ENCODE measurements at regions not wholly inside any gene's neighbourhood (a gene's known extent, or its start where the extent isn't known, plus 50 kb on each side); places are given as distances from the start of the nearest gene placed in this dataset.

DNA sequence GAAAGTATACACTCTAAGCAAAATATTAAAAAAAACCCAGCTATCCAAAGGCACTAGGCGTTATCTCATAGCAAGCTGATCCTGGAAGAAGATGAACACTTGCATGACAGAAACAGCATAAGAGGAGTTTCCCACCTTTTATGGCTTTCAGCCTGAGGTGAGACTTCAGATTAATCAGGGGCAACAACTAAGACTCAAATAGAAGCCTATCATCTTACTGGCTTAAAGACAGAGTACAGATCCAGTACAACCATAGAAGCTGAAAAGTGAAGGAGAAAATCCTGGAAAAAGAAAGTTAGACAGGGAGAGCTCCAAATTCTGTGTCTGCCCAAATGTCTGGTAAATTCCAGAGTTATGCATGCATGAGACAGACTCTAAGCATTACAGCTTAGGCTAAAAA, 360.8 kb upstream of the KCNN2 start:
- H3K27me3 ChIP-seq (ENCODE audit: insufficient read depth, poor library complexity, severe bottlenecking) = no peaks in the 10 kb centered on the region
- H3K4me3 ChIP-seq (replicated peaks; ENCODE audit: insufficient read depth, low read length) = no peak overlapping the region
- no peak for DNase-seq (ENCODE audit: low read depth in 1 of 2, low spot score in 1 of 2)
- no peak overlapping the region for H3K27ac ChIP-seq (replicated peaks)
- TF ChIP-seq POLR2AphosphoS5 (IDR thresholded peaks at IDR 0.05; ENCODE audit: low read depth) (no peak), SPI1 (IDR thresholded peaks at IDR 0.05; ENCODE audit: borderline replicate concordance, low read depth) (no peak), REST (IDR thresholded peaks at IDR 0.05; ENCODE audit: insufficient replicate concordance, low read depth) (no peak), GABPA (IDR thresholded peaks at IDR 0.05; ENCODE audit: low read depth) (no peak)
- TF ChIP-seq, protein P1, sequence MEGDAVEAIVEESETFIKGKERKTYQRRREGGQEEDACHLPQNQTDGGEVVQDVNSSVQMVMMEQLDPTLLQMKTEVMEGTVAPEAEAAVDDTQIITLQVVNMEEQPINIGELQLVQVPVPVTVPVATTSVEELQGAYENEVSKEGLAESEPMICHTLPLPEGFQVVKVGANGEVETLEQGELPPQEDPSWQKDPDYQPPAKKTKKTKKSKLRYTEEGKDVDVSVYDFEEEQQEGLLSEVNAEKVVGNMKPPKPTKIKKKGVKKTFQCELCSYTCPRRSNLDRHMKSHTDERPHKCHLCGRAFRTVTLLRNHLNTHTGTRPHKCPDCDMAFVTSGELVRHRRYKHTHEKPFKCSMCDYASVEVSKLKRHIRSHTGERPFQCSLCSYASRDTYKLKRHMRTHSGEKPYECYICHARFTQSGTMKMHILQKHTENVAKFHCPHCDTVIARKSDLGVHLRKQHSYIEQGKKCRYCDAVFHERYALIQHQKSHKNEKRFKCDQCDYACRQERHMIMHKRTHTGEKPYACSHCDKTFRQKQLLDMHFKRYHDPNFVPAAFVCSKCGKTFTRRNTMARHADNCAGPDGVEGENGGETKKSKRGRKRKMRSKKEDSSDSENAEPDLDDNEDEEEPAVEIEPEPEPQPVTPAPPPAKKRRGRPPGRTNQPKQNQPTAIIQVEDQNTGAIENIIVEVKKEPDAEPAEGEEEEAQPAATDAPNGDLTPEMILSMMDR (IDR thresholded peaks at IDR 0.05; ENCODE audit: insufficient read depth, low read length) = no peak

DNA sequence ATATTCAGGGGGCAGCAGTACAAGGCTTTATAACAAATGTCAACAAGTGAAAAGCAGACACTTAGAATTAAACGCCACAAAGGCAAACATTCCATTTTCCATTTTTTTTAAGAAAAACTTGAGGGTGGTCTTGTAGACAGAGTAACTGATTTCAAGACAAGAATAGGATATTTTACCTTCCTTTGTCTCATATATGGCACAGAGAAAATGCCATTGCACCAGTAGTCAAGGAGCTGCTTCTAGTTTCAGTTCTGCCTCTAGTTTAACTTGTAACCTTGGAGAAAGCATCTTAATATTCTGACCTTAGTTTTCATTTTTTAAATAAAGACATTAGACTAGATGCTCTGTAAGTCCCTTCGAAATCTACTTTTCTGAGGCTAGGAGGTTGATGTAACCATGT, 355.3 kb upstream of the KCNN2 start:
- no peak overlapping the region for H3K4me3 ChIP-seq (replicated peaks; ENCODE audit: insufficient read depth, low read length)
- H3K27ac ChIP-seq (replicated peaks) = no peak overlapping the region
- H3K27me3 ChIP-seq (ENCODE audit: insufficient read depth, poor library complexity, severe bottlenecking) = no peaks in the 10 kb centered on the region
- TF ChIP-seq GABPA (IDR thresholded peaks at IDR 0.05; ENCODE audit: low read depth) (no peak), POLR2AphosphoS5 (IDR thresholded peaks at IDR 0.05; ENCODE audit: low read depth) (no peak)
- no peak for DNase-seq (ENCODE audit: low read depth in 1 of 2, low spot score in 1 of 2)

GRCh38 chr5:114007678-114008077, 354.2 kb upstream of the KCNN2 start:
- TF ChIP-seq REST (IDR thresholded peaks at IDR 0.05; ENCODE audit: insufficient replicate concordance, low read depth) = no peak
- no peak for TF ChIP-seq POLR2AphosphoS5 (IDR thresholded peaks at IDR 0.05; ENCODE audit: low read depth)
- TF ChIP-seq, protein P1 (IDR thresholded peaks at IDR 0.05; ENCODE audit: insufficient read depth, low read length) = no peak
- TF ChIP-seq SPI1 (IDR thresholded peaks at IDR 0.05; ENCODE audit: borderline replicate concordance, low read depth) = no peak
- no peak for TF ChIP-seq GABPA (IDR thresholded peaks at IDR 0.05; ENCODE audit: low read depth)
- no peak for DNase-seq (ENCODE audit: low read depth in 1 of 2, low spot score in 1 of 2)
- no peak overlapping the region for H3K27ac ChIP-seq (replicated peaks)
- H3K4me3 ChIP-seq (replicated peaks; ENCODE audit: insufficient read depth, low read length) = no peak overlapping the region
- H3K27me3 ChIP-seq (ENCODE audit: insufficient read depth, poor library complexity, severe bottlenecking) = no peaks in the 10 kb centered on the region

GRCh38 chr5:114010362-114010761, 351.5 kb upstream of the KCNN2 start:
- no peak for DNase-seq (ENCODE audit: low read depth in 1 of 2, low spot score in 1 of 2)
- no peak overlapping the region for H3K27ac ChIP-seq (replicated peaks)
- TF ChIP-seq SPI1 (IDR thresholded peaks at IDR 0.05; ENCODE audit: borderline replicate concordance, low read depth) (no peak), GABPA (IDR thresholded peaks at IDR 0.05; ENCODE audit: low read depth) (no peak), POLR2AphosphoS5 (IDR thresholded peaks at IDR 0.05; ENCODE audit: low read depth) (no peak), REST (IDR thresholded peaks at IDR 0.05; ENCODE audit: insufficient replicate concordance, low read depth) (no peak)
- TF ChIP-seq, protein P1 (IDR thresholded peaks at IDR 0.05; ENCODE audit: insufficient read depth, low read length) = no peak

More at GRCh38 chr5:114010362-114010761, 351.5 kb upstream of the KCNN2 start:
- H3K27me3 ChIP-seq (ENCODE audit: insufficient read depth, poor library complexity, severe bottlenecking) = no peaks in the 10 kb centered on the region
- H3K4me3 ChIP-seq (replicated peaks; ENCODE audit: insufficient read depth, low read length) = no peak overlapping the region

Data from HL-60 (cell line).